HUDEP-2 (cell line): ENCODE measurements at regions not wholly inside any gene's neighbourhood (a gene's known extent, or its start where the extent isn't known, plus 50 kb on each side); places are given as distances from the start of the nearest gene placed in this dataset.

Experiments used
- DNase-seq, 76 experiments: peaks; one replicate each; lab custom pipeline; 2025; ENCODE audit not compliant: unreplicated experiment in 76 of 76; lab: John Stamatoyannopoulos, UW

GRCh38 chr22:48333816-48334735, 1493.6 kb downstream of the BRD1 start:
- no peak for DNase-seq

GRCh38 chr22:48333323-48333763, 1494.3 kb downstream of the BRD1 start:
- no peak for DNase-seq

GRCh38 chr22:48332438-48333322, 1495.0 kb downstream of the BRD1 start:
- DNase-seq, result no peak

GRCh38 chr22:48331691-48332220, 1495.9 kb downstream of the BRD1 start:
- DNase-seq, result no peak

- DNase-seq, result no peak
Measured at GRCh38 chr22:48331266-48331665, 1496.4 kb downstream of the BRD1 start.

- DNase-seq, result no peak
Measured at GRCh38 chr22:48327721-48328120, 1500.0 kb downstream of the BRD1 start.

GRCh38 chr22:48323746-48324145, 1503.9 kb downstream of the BRD1 start:
- DNase-seq, result no peak

- DNase-seq, result no peak
Measured at GRCh38 chr22:48322907-48323306, 1504.8 kb downstream of the BRD1 start.

GRCh38 chr22:48321986-48322545, 1505.6 kb downstream of the BRD1 start:
- DNase-seq, result no peak

GRCh38 chr22:48320683-48321451, 1506.8 kb downstream of the BRD1 start:
- no peak for DNase-seq

GRCh38 chr22:48320048-48320682, 1507.5 kb downstream of the BRD1 start:
- no peak for DNase-seq

- DNase-seq, result no peak
Measured at GRCh38 chr22:48319321-48320047, 1508.2 kb downstream of the BRD1 start.

GRCh38 chr22:48318575-48319320, 1508.9 kb downstream of the BRD1 start:
- DNase-seq, result no peak

GRCh38 chr22:48318173-48318572, 1509.5 kb downstream of the BRD1 start:
- no peak for DNase-seq

- DNase-seq, result no peak
Measured at GRCh38 chr22:48316257-48317250, 1511.1 kb downstream of the BRD1 start.

- no peak for DNase-seq
Measured at GRCh38 chr22:48315439-48316256, 1512.0 kb downstream of the BRD1 start.
